Left lung (tissue), 4 donors: ENCODE measurements at regions not wholly inside any gene's neighbourhood (a gene's known extent, or its start where the extent isn't known, plus 50 kb on each side); places are given as distances from the start of the nearest gene placed in this dataset.
"Not testable (repeated sequence)": the region's sequence is repeated elsewhere in the genome, so short reads cannot be mapped to it uniquely, and the experiment has no call there.

Experiments used
- ATAC-seq: fragments of 200-7000 bp; cut with Tn5 transposase; one replicate; pipeline ENCODE4 v1.9.1; 2020; ENCODE audit warnings: moderate library complexity
- DNase-seq, 4 donors: peaks; one replicate each; pipeline ENCODE4 v3.0.0-alpha.2; 2013 to 2020
- H3K27ac ChIP-seq, 2 donors: fragments of 200-600 bp; sonication (generic) in 1 of 2; one replicate each; pipeline versions ENCODE4 v1.5.0 to v1.8.0; 2020 to 2021
- H3K27me3 ChIP-seq, 2 donors: fragments of 200-600 bp; sonication (generic) in 1 of 2; one replicate each; pipeline versions ENCODE4 v1.5.0 to v1.8.0; 2020 to 2021
- H3K36me3 ChIP-seq, 2 donors: fragments of 200-600 bp; sonication (generic) in 1 of 2; one replicate each; pipeline versions ENCODE4 v1.5.0 to v1.8.0; 2020 to 2021
- H3K4me1 ChIP-seq, 2 donors: fragments of 200-600 bp; one replicate each; pipeline ENCODE4 v1.8.0; 2021
- H3K4me3 ChIP-seq, 2 donors: fragments of 200-600 bp; sonication (generic) in 1 of 2; one replicate each; pipeline versions ENCODE4 v1.5.0 to v1.8.0; 2020 to 2021; ENCODE audit warnings: mild to moderate bottlenecking in 1 of 2
- H3K9me3 ChIP-seq, 2 donors: fragments of 200-600 bp; sonication (generic) in 1 of 2; one replicate each; pipeline versions ENCODE4 v1.5.0 to v1.8.0; 2020 to 2021
- intact Hi-C, 2 donors: fragments of 100-400 bp; cut with DNase I; formaldehyde crosslinking; loops; one replicate each; pipeline versions ENCODE4 v1.11.2 to v1.14.2; 2022
- TF ChIP-seq, protein P1 (sequence below), 2 donors: fragments of 200-600 bp; sonication (generic) in 1 of 2; IDR thresholded peaks; one replicate each; pipeline versions ENCODE4 v1.5.0 to v1.8.0; 2021; ENCODE audit warnings: antibody characterized with exemption in 2 of 2
- donor health status: DM: no; HTN: yes; CAD: no.
- donor health status: DM: no; HTN: no; CAD: no.

DNA sequence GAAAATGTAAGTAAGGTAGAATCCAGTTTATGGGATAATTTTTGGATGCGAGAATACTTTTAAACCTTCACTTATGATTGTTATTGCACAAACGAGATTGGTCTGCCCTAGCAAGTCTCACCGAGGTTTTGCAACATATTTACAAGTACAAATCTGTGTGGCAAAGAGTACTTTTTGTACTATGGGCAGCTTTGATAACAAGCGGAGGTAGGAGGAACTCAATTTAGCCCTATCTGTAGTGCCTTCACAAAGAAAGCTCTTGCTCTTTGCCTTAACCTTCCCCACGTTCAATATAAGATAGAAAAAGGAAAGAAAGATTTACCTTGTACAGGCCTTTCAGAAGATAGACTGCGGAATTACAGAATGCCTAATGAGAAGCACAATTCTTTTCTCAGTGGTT is 77.5 kb upstream of the HIVEP1 start:
- Histone ChIP-seq H3K27ac (no peak overlapping the region), H3K9me3 (no peaks in the 10 kb centered on the region), H3K4me1 (peaks cover 0 to 8% of the 10 kb centered on the region in 2 donors), H3K36me3 (no peaks in the 10 kb centered on the region), H3K27me3 (no peaks in the 10 kb centered on the region), H3K4me3 (no peak overlapping the region)
- TF ChIP-seq, protein P1, sequence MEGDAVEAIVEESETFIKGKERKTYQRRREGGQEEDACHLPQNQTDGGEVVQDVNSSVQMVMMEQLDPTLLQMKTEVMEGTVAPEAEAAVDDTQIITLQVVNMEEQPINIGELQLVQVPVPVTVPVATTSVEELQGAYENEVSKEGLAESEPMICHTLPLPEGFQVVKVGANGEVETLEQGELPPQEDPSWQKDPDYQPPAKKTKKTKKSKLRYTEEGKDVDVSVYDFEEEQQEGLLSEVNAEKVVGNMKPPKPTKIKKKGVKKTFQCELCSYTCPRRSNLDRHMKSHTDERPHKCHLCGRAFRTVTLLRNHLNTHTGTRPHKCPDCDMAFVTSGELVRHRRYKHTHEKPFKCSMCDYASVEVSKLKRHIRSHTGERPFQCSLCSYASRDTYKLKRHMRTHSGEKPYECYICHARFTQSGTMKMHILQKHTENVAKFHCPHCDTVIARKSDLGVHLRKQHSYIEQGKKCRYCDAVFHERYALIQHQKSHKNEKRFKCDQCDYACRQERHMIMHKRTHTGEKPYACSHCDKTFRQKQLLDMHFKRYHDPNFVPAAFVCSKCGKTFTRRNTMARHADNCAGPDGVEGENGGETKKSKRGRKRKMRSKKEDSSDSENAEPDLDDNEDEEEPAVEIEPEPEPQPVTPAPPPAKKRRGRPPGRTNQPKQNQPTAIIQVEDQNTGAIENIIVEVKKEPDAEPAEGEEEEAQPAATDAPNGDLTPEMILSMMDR (IDR thresholded peaks at IDR 0.05), result no peak
- ATAC-seq (no peak), DNase-seq (no peak)
- intact Hi-C loops, result no loop called here

DNA sequence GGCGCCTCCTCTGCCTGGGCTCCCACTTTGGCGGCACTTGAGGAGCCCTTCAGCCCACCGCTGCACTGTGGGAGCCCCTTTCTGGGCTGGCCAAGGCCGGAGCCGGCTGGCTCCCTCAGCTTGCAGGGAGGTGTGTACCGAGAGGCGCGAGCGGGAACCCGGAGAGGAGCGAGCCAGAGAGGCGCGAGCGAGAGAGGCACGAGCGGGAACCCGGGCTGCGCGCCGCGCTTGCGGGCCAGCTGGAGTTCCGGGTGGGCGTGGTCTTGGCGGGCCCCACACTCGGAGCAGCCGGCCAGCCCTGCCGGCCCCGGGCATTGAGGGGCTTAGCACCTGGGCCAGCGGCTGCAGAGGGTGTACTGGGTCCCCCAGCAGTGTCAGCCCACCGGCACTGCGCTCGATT is 79.2 kb upstream of the HIVEP1 start:
- intact Hi-C loops, result not testable (repeated sequence)

DNA sequence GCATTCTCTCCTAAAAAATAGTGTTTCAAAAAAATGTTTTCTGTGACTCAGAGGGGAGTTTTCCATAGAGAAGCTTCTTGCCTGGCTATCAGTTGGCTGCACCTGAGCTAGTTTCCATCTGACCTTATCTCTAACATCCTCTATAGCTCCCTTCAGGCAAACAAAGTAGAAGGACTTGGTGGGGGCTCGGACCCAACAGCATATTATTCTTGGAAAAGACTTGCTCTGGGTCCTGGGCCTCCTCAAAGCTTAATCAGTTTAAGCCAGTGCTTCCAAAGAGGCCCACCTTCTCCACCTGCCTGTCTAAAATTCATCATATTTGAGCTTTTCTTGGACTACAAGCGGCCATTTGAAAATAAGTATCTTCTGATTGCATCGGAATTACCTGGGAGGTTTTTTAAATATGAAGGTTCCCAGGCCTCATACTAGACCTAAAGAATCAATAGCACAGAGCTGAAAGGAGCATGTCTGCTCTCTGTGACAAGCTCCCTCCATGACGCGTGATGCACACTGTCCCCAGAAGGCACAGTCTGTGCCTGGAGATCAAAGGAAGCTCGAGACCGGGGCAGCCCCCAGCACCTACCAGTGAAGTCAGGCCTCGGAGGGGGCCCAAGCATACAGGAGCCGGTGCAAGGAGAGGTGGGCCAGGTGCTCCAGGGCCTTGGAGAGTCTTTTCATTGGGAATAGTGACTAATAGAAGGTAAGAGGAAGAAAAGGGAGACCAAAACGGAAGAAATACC is 80.6 kb upstream of the HIVEP1 start:
- no peak overlapping the region for H3K4me3 ChIP-seq
- H3K36me3 ChIP-seq, result no peaks in the 10 kb centered on the region
- no peak for ATAC-seq
- no peaks in the 10 kb centered on the region for H3K27me3 ChIP-seq
- H3K9me3 ChIP-seq, result no peaks in the 10 kb centered on the region
- DNase-seq, result no peak
- TF ChIP-seq, protein P1 (IDR thresholded peaks at IDR 0.05), result no peak
- intact Hi-C loops, result no loop called here
- no peak overlapping the region for H3K27ac ChIP-seq
- no peaks in the 10 kb centered on the region for H3K4me1 ChIP-seq

More for the DNA sequence above, 79.2 kb upstream of the HIVEP1 start:
- H3K9me3 ChIP-seq, ATAC-seq, H3K4me1 ChIP-seq, H3K36me3 ChIP-seq, H3K4me3 ChIP-seq, H3K27ac ChIP-seq, DNase-seq, H3K27me3 ChIP-seq: not testable (repeated sequence)

DNA sequence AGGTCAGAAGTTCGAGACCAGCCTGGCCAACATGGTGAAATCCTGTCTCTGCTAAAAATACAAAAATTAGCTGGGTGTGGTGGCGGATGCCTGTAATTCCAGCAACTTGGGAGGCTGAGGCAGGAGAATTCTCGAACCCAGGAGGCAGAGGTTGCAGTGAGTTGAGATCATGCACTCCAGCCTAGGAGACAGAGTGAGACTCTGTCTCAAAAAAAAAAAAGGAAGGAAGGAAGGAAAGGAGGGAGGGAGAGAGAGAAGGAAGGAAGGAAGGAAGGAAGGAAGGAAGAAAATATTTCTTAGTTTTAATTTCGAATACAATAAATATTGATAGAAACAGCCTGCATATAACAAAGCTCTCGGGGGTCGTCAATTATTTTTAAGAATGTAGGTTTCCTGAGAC is 81.3 kb upstream of the HIVEP1 start:
- H3K27ac ChIP-seq, H3K4me1 ChIP-seq, DNase-seq, H3K36me3 ChIP-seq, ATAC-seq, H3K9me3 ChIP-seq, intact Hi-C loops, H3K27me3 ChIP-seq, H3K4me3 ChIP-seq: not testable (repeated sequence)

DNA sequence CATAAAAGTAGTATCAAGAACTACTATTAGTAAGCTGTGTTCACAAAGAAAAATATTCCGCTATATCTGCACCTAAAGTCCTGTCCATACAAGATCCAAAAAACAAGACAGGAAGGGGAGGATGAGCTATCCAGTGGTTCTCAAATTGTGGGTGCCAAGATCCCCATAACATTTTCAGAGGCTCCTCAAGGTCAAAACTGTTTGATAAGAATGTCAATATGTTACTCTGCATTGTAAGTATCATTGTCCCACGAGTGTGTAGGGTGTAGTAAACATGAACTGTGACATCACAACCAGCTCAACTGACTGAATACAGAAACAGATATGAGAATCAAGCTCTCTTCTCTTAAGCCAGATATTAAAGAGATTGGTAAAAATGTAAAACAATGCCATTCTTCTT is 81.9 kb upstream of the HIVEP1 start:
- H3K4me3 ChIP-seq, result no peak overlapping the region
- no peak overlapping the region for H3K27ac ChIP-seq
- TF ChIP-seq, protein P1 (IDR thresholded peaks at IDR 0.05), result no peak
- intact Hi-C loops, result no loop called here
- H3K9me3 ChIP-seq, result no peaks in the 10 kb centered on the region
- no peak for ATAC-seq
- no peaks in the 10 kb centered on the region for H3K36me3 ChIP-seq
- H3K4me1 ChIP-seq, result no peaks in the 10 kb centered on the region
- no peak for DNase-seq
- no peaks in the 10 kb centered on the region for H3K27me3 ChIP-seq

DNA sequence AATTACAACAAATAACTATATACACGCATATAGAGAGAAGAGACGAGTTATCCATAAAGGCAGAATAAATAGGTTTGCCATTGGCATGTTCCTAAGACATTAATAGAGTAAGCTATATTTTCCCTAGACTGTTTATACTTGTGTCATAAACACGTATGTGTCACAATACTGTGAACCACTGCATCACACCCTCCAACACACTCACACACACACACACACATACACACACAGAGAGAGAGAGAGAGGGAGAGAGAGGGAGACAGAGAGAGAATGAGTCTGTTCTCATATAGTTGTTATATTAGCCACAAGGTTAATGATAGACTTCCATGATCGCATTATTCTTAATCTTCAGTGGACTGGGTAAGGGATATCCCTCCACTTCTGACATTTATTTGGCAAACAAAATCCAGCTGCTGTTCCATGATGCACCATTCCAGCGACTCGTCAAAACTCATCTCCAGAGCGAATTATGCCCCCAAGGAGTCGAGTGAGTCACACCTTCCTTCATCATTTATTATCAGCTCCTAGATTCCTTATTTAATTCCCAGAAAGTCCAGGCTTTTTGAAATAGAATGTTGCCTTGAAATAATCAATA is 82.8 kb upstream of the HIVEP1 start:
- Histone ChIP-seq H3K36me3 (no peaks in the 10 kb centered on the region), H3K4me1 (no peaks in the 10 kb centered on the region), H3K4me3 (no peak overlapping the region), H3K27me3 (no peaks in the 10 kb centered on the region), H3K9me3 (no peaks in the 10 kb centered on the region), H3K27ac (no peak overlapping the region)
- TF ChIP-seq, protein P1 (IDR thresholded peaks at IDR 0.05), result no peak
- intact Hi-C loops, result no loop called here
- ATAC-seq (no peak), DNase-seq (no peak)
